Panc1 (cell line): ENCODE measurements at regions not wholly inside any gene's neighbourhood (a gene's known extent, or its start where the extent isn't known, plus 50 kb on each side); places are given as distances from the start of the nearest gene placed in this dataset.

Experiments
- ATAC-seq: fragments of 200-7000 bp; cut with Tn5 transposase; 2 replicates; pipeline ENCODE4 v1.9.1; 2020; ENCODE audit warnings: mild to moderate bottlenecking, moderate library complexity
- BruUV-seq: library from RNA; stranded (reverse); fragments of 400-500 nt; replicated peaks from 2 replicates; lab custom pipeline; 2021; lab: Mats Ljungman, UMichigan
- CTCF ChIA-PET: fragments of 300-600 bp; sonication (Branson Sonifier 250); formaldehyde crosslinking; loops from one replicate; lab custom pipeline; 2022; ENCODE audit warnings: antibody characterized with exemption; lab: Charles Lee
- POLR2A ChIA-PET: fragments of 300-600 bp; sonication (Branson Sonifier 250); formaldehyde crosslinking; loops from one replicate; lab custom pipeline; 2022; ENCODE audit warnings: antibody characterized with exemption; lab: Charles Lee
- DNase-seq: peaks from one replicate; pipeline ENCODE4 v3.0.0-alpha.2; 2010; ENCODE audit warnings: low read depth, low spot score
- H3K27ac ChIP-seq: 2 replicates; pipeline ENCODE4 v1.5.1; 2011; ENCODE audit warnings: mild to moderate bottlenecking, low read length, inconsistent platforms
- H3K27me3 ChIP-seq: fragments of 200-500 bp; sonication (Bioruptor generic); 2 replicates; pipeline ENCODE4 v1.6.0; 2014; ENCODE audit warnings: low read length, inconsistent platforms; ENCODE audit not compliant: control insufficient read depth, insufficient read depth
- H3K36me3 ChIP-seq: fragments of 200-500 bp; sonication (Bioruptor generic); 2 replicates; pipeline ENCODE4 v1.5.1; 2014; ENCODE audit warnings: inconsistent platforms, mild to moderate bottlenecking, low read length, moderate library complexity; ENCODE audit not compliant: control insufficient read depth, insufficient read depth
- H3K4me1 ChIP-seq: 2 replicates; pipeline ENCODE4 v1.5.1; 2011; ENCODE audit warnings: inconsistent platforms, mild to moderate bottlenecking, low read length, moderate library complexity; ENCODE audit not compliant: control insufficient read depth, insufficient read depth
- H3K4me3 ChIP-seq, 2 experiments: 2 replicates each; pipeline ENCODE4 v1.5.1; 2011 to 2012; ENCODE audit warnings: low read depth in 2 of 2, low read length in 2 of 2, mild to moderate bottlenecking in 2 of 2, inconsistent platforms in 1 of 2, moderate library complexity in 1 of 2
- H3K9me3 ChIP-seq: fragments of 200-500 bp; sonication (Bioruptor generic); 2 replicates; pipeline ENCODE4 v1.5.1; 2014; ENCODE audit warnings: low read depth, mild to moderate bottlenecking, inconsistent platforms, low read length, moderate library complexity; ENCODE audit not compliant: control insufficient read depth, insufficient read depth
- POLR2AphosphoS5 ChIP-seq: IDR thresholded peaks from 2 replicates; pipeline ENCODE4 v1.6.1; 2012; ENCODE audit warnings: mild to moderate bottlenecking, low read depth, low read length, moderate library complexity
- SIN3A ChIP-seq: IDR thresholded peaks from 2 replicates; pipeline ENCODE4 v1.6.1; 2012; ENCODE audit warnings: low read depth, mild to moderate bottlenecking, low read length, moderate library complexity, borderline replicate concordance; ENCODE audit not compliant: insufficient read depth
- TCF7L2 ChIP-seq: IDR thresholded peaks from 2 replicates; pipeline ENCODE4 v1.6.1; 2011; ENCODE audit warnings: mild to moderate bottlenecking, low read depth, low read length, inconsistent platforms
- in situ Hi-C: cut with HindIII; loops from 2 replicates; pipeline ENCODE4 v1.10.0; 2016; ENCODE audit warnings: low sequenced_read_pairs, low pct_unique_long_range_greater_than_20kb
- intact Hi-C: fragments of 100-400 bp; cut with micrococcal nuclease; formaldehyde crosslinking; loops from one replicate; pipeline ENCODE4 v1.10.0; 2022; ENCODE audit not compliant: unreplicated experiment
- TF ChIP-seq, protein P1 (sequence below), 2 experiments: IDR thresholded peaks; 2 replicates each; pipeline ENCODE4 v1.6.1; 2011 to 2012; ENCODE audit warnings: low read depth in 2 of 2, control low read depth in 1 of 2, low read length in 1 of 2, mild to moderate bottlenecking in 1 of 2, moderate library complexity in 1 of 2; ENCODE audit not compliant: insufficient read depth in 1 of 2
- TF ChIP-seq, protein P2 (sequence below): fragments of 450-650 bp; IDR thresholded peaks from 2 replicates; pipeline ENCODE4 v1.5.1; 2017; ENCODE audit warnings: mild to moderate bottlenecking

DNA sequence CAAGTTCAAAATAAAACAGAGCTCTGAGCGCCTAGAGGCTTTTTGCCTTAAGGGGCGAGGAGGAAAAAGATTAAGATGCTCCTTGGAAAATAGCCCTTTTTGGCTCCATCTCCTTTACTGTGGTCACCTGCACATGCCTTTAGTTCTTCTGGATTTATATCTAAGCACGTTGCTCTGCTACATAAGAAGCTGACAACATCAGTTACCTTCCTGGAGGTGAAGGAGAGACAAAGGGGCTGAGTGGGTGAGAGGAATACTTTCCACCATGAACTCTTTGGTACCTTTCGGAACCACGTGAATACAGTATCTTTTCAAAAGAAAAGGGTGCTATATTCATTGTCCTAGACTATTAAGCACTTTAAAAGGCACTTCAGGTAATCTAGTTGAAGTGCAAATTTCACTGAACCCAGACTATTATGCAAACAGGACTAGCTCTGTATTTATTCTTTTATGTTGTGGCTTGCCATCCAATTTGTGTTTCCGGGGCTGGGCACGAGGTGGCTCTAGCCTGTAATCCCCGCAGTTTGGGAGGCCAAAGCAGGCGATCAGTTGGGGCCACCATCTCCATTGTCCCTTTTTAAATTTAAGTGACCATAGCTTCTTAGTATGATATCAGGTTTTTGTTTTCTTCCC is 201.5 kb downstream of the TM9SF2 start:
- Histone ChIP-seq H3K27me3 (no peaks in the 10 kb centered on the region), H3K4me1 (no peaks in the 10 kb centered on the region), H3K4me3 (no peak overlapping the region), H3K9me3 (no peaks in the 10 kb centered on the region), H3K27ac (no peak overlapping the region), H3K36me3 (no peaks in the 10 kb centered on the region)
- DNase-seq, result no peak
- ChIA-PET POLR2A (no interaction called here), CTCF (no interaction called here)
- no TSS peak for BruUV-seq
- in situ Hi-C loops, result no loop called here
- TF ChIP-seq POLR2AphosphoS5 (no peak), SIN3A (no peak), TCF7L2 (no peak)
- TF ChIP-seq, protein P1, sequence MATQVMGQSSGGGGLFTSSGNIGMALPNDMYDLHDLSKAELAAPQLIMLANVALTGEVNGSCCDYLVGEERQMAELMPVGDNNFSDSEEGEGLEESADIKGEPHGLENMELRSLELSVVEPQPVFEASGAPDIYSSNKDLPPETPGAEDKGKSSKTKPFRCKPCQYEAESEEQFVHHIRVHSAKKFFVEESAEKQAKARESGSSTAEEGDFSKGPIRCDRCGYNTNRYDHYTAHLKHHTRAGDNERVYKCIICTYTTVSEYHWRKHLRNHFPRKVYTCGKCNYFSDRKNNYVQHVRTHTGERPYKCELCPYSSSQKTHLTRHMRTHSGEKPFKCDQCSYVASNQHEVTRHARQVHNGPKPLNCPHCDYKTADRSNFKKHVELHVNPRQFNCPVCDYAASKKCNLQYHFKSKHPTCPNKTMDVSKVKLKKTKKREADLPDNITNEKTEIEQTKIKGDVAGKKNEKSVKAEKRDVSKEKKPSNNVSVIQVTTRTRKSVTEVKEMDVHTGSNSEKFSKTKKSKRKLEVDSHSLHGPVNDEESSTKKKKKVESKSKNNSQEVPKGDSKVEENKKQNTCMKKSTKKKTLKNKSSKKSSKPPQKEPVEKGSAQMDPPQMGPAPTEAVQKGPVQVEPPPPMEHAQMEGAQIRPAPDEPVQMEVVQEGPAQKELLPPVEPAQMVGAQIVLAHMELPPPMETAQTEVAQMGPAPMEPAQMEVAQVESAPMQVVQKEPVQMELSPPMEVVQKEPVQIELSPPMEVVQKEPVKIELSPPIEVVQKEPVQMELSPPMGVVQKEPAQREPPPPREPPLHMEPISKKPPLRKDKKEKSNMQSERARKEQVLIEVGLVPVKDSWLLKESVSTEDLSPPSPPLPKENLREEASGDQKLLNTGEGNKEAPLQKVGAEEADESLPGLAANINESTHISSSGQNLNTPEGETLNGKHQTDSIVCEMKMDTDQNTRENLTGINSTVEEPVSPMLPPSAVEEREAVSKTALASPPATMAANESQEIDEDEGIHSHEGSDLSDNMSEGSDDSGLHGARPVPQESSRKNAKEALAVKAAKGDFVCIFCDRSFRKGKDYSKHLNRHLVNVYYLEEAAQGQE (IDR thresholded peaks at IDR 0.05; ENCODE audit: insufficient read depth in 1 of 2, low read depth in 2 of 2, low read length in 1 of 2), result no peak
- TF ChIP-seq, protein P2, sequence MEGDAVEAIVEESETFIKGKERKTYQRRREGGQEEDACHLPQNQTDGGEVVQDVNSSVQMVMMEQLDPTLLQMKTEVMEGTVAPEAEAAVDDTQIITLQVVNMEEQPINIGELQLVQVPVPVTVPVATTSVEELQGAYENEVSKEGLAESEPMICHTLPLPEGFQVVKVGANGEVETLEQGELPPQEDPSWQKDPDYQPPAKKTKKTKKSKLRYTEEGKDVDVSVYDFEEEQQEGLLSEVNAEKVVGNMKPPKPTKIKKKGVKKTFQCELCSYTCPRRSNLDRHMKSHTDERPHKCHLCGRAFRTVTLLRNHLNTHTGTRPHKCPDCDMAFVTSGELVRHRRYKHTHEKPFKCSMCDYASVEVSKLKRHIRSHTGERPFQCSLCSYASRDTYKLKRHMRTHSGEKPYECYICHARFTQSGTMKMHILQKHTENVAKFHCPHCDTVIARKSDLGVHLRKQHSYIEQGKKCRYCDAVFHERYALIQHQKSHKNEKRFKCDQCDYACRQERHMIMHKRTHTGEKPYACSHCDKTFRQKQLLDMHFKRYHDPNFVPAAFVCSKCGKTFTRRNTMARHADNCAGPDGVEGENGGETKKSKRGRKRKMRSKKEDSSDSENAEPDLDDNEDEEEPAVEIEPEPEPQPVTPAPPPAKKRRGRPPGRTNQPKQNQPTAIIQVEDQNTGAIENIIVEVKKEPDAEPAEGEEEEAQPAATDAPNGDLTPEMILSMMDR, result no peak
- intact Hi-C loops, result no loop called here
- ATAC-seq, result no peak

DNA sequence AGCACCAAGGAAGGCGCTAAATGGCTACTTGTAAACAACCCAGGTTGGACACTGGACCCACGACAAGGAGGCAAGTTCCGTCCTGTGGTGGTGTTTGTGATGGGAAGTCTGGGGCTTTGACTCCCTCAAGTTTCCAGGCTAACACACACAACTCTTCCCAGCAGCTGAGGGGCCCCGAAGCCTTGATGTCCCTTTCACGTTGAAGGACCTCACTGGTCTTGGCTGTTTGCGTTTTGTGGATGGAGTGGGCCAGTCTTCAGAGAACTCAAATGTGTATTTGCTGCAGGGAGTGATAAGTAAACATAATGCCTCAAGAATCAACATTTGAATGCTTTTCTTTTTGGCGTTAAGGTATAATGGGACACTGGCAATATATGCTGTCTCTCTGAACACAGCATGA is 199.2 kb downstream of the TM9SF2 start:
- Histone ChIP-seq H3K4me1 (no peaks in the 10 kb centered on the region), H3K27me3 (no peaks in the 10 kb centered on the region), H3K9me3 (no peaks in the 10 kb centered on the region), H3K27ac (no peak overlapping the region), H3K36me3 (no peaks in the 10 kb centered on the region), H3K4me3 (no peak overlapping the region)
- CTCF ChIA-PET, result no interaction called here
- POLR2A ChIA-PET, result no interaction called here
- TF ChIP-seq SIN3A (no peak), TCF7L2 (no peak), POLR2AphosphoS5 (no peak)
- TF ChIP-seq, protein P1 (IDR thresholded peaks at IDR 0.05; ENCODE audit: insufficient read depth in 1 of 2, low read depth in 2 of 2, low read length in 1 of 2), result no peak
- TF ChIP-seq, protein P2, result no peak
- DNase-seq (no peak), ATAC-seq (no peak)
- intact Hi-C loops, result no loop called here
- in situ Hi-C loops, result no loop called here
- no TSS peak for BruUV-seq
